Amniotic epithelial cell (primary cell): ENCODE measurements at regions not wholly inside any gene's neighbourhood (a gene's known extent, or its start where the extent isn't known, plus 50 kb on each side); places are given as distances from the start of the nearest gene placed in this dataset.

Source experiments
- DNase-seq: peaks from one replicate; pipeline ENCODE4 v3.0.0-alpha.2; 2010; ENCODE audit warnings: low read depth

- DNase-seq: peak; percentile 19
These were observed 213.5 kb upstream of the NRP1 start for GRCh38 chr10:33547976-33548375.

- no peak for DNase-seq
These were observed 211.6 kb upstream of the NRP1 start for GRCh38 chr10:33546031-33546430.

- peak; percentile 32 for DNase-seq
These were observed 208.5 kb upstream of the NRP1 start for GRCh38 chr10:33542752-33543505.

- no peak for DNase-seq
These were observed 204.6 kb upstream of the NRP1 start for GRCh38 chr10:33539116-33539515.

GRCh38 chr10:33537066-33537465, 202.6 kb upstream of the NRP1 start:
- DNase-seq: peak; percentile 13

- no peak for DNase-seq
These were observed 202.0 kb upstream of the NRP1 start for GRCh38 chr10:33536508-33536907.

- no peak for DNase-seq
These were observed 201.4 kb upstream of the NRP1 start for GRCh38 chr10:33535866-33536265.

GRCh38 chr10:33534416-33534815, 199.9 kb upstream of the NRP1 start:
- DNase-seq: no peak

- no peak for DNase-seq
These were observed 199.1 kb upstream of the NRP1 start for GRCh38 chr10:33533612-33534011.

GRCh38 chr10:33532901-33533300, 198.4 kb upstream of the NRP1 start:
- DNase-seq: no peak

- no peak for DNase-seq
These were observed 194.8 kb upstream of the NRP1 start for GRCh38 chr10:33529234-33529633.

- DNase-seq: peak; percentile 71
These were observed 190.5 kb upstream of the NRP1 start for GRCh38 chr10:33524966-33525365.

- DNase-seq: no peak
These were observed 189.6 kb upstream of the NRP1 start for GRCh38 chr10:33524041-33524440.

GRCh38 chr10:33523236-33523792, 188.8 kb upstream of the NRP1 start:
- DNase-seq: no peak

- DNase-seq: no peak
These were observed 187.4 kb upstream of the NRP1 start for GRCh38 chr10:33521904-33522303.

GRCh38 chr10:33521062-33521461, 186.6 kb upstream of the NRP1 start:
- DNase-seq: peak; percentile 49

- DNase-seq: no peak
These were observed 185.8 kb upstream of the NRP1 start for GRCh38 chr10:33520223-33520622.

- peak; percentile 59 for DNase-seq
These were observed 184.8 kb upstream of the NRP1 start for GRCh38 chr10:33519130-33519860.

- no peak for DNase-seq
These were observed 175.7 kb upstream of the NRP1 start for GRCh38 chr10:33510206-33510605.

GRCh38 chr10:33509231-33509831, 174.9 kb upstream of the NRP1 start:
- DNase-seq: peak; percentile 90

- DNase-seq: peak; percentile 51
These were observed 173.4 kb upstream of the NRP1 start for GRCh38 chr10:33507662-33508425.
